AG09319 (cell line): ENCODE measurements at regions not wholly inside any gene's neighbourhood (a gene's known extent, or its start where the extent isn't known, plus 50 kb on each side); places are given as distances from the start of the nearest gene placed in this dataset.

Experiments
- DNase-seq: peaks from one replicate; pipeline ENCODE4 v3.0.0-alpha.2; 2010; ENCODE audit warnings: low read depth; ENCODE audit errors: extremely low read depth
- TF ChIP-seq, protein P1 (sequence below): IDR thresholded peaks from 2 replicates; pipeline ENCODE4 v1.5.1; 2011; ENCODE audit warnings: low read depth, mild to moderate bottlenecking, inconsistent platforms, low read length, moderate library complexity

DNA sequence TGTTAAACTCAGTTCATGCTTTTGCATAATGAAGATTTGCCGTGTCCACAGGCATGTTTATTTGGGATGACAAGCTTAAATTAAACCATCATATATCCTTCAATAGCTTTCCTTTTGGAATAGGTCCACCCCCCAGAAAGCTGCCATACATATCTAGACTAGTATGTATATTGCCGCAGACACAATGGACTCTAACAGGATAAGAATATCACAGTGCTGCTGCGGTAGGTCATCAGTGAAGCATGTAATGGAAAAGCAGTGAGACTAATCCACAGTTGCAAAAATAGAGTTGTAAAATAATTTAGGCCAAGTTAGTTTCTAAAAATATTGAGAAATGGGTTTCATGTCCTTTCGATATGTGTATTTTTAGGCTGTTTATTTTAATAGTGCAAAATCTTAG lies 819.9 kb upstream of the DPPA4 start:
- DNase-seq: no peak
- TF ChIP-seq, protein P1, sequence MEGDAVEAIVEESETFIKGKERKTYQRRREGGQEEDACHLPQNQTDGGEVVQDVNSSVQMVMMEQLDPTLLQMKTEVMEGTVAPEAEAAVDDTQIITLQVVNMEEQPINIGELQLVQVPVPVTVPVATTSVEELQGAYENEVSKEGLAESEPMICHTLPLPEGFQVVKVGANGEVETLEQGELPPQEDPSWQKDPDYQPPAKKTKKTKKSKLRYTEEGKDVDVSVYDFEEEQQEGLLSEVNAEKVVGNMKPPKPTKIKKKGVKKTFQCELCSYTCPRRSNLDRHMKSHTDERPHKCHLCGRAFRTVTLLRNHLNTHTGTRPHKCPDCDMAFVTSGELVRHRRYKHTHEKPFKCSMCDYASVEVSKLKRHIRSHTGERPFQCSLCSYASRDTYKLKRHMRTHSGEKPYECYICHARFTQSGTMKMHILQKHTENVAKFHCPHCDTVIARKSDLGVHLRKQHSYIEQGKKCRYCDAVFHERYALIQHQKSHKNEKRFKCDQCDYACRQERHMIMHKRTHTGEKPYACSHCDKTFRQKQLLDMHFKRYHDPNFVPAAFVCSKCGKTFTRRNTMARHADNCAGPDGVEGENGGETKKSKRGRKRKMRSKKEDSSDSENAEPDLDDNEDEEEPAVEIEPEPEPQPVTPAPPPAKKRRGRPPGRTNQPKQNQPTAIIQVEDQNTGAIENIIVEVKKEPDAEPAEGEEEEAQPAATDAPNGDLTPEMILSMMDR: no peak

DNA sequence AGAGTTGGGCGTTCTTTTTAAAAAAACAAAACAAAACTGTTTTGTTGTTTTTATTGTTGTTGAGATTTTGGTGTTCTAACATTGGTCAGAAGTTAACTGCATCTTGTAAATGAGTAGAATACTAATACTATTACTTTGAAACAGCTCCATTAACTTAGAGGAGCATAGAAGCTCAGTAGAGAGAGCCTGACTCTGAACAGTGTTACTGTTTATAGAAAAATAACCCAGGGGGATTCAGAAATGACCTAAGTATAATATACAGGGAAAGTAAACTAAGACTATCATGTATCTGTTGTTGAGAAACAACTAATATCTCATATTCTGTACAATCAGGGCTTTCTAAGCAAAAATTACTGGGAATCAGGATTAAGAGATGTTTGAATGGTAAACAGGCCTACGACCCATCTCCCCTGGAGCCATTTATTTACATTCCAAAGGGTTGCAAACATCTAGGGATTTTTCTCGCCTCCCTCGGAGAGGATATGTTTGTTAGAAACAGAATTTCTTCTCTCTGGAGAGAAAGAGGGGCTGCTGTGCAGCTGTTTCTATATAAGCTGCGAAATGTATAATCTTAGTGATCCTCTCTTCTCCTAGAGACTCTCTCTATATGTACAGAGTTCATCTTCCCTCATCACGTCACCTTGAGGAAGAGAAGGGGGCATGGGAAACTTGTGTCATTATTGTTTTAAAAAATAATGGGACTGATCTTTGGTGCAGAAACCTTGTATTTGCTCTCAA lies 827.5 kb upstream of the DPPA4 start:
- TF ChIP-seq, protein P1: no peak
- DNase-seq: no peak

DNA sequence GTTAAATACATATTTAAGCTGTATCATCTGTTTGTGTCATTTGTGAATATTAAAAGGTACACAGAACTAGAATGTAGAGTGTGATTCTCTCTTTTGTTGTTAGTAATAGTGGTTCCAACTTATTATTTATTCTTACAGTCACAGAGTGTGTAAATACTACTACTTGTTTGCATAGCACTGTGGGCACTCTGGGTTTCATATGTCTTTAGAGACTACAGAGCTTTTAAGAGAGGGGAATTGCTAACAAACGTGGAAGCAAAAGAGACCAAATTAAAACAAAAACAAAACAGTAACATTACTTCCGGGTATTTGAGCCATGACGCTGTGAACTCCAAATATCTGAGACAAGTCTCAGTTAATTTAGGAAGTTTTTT lies 828.0 kb upstream of the DPPA4 start:
- DNase-seq: no peak
- TF ChIP-seq, protein P1: no peak

DNA sequence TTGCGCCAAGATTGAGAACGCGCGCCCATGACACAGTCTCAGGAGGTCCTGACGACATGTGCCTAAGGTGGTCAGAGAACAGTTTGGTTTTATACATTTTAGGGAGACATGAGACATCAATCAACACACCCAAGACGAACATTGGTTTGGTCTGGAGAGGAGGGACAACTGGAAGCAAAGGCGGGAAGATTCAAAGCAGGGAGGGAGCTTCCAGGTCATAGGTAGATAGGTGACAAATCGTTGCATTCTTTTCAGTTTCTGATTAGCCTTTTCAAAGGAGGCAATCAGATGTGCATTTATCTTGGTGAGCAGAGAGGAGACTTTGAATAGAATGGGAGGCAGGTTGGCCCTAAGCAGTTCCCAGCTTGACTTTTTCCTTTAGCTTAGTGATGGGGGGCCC lies 828.4 kb upstream of the DPPA4 start:
- TF ChIP-seq, protein P1: no peak
- no peak for DNase-seq

DNA sequence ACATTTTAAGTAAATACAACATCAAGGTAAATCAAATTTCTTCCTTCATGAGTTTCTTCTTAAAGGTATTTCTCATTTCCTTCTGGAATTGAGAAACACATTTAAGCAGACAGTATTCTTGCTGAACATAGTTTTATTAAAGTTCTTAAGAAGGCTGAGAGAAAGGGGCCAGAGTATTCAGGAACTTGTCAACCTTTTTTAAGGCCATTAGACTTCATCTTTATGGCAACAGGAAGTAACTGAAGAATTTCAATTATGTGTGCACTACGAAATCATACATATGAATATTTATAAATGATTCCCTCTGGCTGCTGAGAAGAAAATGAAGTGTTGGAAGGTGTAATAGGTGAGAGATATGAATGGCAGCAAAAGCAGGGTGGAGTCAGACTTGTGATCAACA lies 829.4 kb upstream of the DPPA4 start:
- TF ChIP-seq, protein P1: no peak
- DNase-seq: no peak

- no peak for DNase-seq
- TF ChIP-seq, protein P1: no peak
Observed at GRCh38 chr3:110174908-110175307, 837.6 kb upstream of the DPPA4 start.

DNA sequence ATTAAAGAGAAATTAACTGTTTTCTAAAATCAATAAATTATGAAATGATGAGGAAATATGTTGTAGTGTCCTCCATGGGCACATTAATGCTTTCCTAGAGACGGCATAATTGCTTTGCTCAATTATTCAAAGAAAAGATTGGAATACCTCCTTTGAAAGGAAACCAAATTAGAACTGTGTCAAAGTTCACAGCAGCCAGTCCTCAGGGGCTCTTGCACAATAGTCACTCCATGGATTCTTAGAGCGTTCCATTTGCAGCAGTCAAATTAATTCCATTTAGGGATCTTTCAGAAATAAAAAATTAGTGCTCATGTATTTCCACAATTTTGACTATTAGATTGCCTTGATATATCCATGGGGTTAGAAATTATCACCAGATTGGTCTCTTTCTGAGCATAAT lies 841.6 kb upstream of the DPPA4 start:
- DNase-seq: no peak
- TF ChIP-seq, protein P1: no peak
